Hepatocyte (in vitro differentiated cells): ENCODE measurements at regions not wholly inside any gene's neighbourhood (a gene's known extent, or its start where the extent isn't known, plus 50 kb on each side); places are given as distances from the start of the nearest gene placed in this dataset.

Source experiments
- EZH2 ChIP-seq: fragments of 200-600 bp; sonication (generic); IDR thresholded peaks from 2 replicates; pipeline ENCODE4 v1.6.1; 2016; ENCODE audit warnings: antibody characterized with exemption, mild to moderate bottlenecking, borderline replicate concordance
- EZH2phosphoT487 ChIP-seq: fragments of 200-600 bp; sonication (generic); IDR thresholded peaks from one replicate; pipeline ENCODE4 v1.6.1; 2018; ENCODE audit warnings: antibody characterized with exemption, mild to moderate bottlenecking, low read depth, moderate library complexity; ENCODE audit not compliant: unreplicated experiment, severe bottlenecking
- TF ChIP-seq, protein P1 (sequence below): fragments of 200-600 bp; sonication (generic); IDR thresholded peaks from 2 replicates; pipeline ENCODE4 v1.5.1; 2016; ENCODE audit warnings: antibody characterized with exemption, mild to moderate bottlenecking; ENCODE audit not compliant: poor library complexity

GRCh38 chr10:94198324-94198723 is 164.4 kb downstream of the NOC3L start:
- TF ChIP-seq EZH2phosphoT487 = no peak
- TF ChIP-seq, protein P1, sequence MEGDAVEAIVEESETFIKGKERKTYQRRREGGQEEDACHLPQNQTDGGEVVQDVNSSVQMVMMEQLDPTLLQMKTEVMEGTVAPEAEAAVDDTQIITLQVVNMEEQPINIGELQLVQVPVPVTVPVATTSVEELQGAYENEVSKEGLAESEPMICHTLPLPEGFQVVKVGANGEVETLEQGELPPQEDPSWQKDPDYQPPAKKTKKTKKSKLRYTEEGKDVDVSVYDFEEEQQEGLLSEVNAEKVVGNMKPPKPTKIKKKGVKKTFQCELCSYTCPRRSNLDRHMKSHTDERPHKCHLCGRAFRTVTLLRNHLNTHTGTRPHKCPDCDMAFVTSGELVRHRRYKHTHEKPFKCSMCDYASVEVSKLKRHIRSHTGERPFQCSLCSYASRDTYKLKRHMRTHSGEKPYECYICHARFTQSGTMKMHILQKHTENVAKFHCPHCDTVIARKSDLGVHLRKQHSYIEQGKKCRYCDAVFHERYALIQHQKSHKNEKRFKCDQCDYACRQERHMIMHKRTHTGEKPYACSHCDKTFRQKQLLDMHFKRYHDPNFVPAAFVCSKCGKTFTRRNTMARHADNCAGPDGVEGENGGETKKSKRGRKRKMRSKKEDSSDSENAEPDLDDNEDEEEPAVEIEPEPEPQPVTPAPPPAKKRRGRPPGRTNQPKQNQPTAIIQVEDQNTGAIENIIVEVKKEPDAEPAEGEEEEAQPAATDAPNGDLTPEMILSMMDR = no peak
- no peak for TF ChIP-seq EZH2
